Epithelial cell of proximal tubule (primary cell): ENCODE measurements at regions not wholly inside any gene's neighbourhood (a gene's known extent, or its start where the extent isn't known, plus 50 kb on each side); places are given as distances from the start of the nearest gene placed in this dataset.

Experiments
- DNase-seq: peaks from one replicate; pipeline ENCODE4 v3.0.0-alpha.2; 2011; ENCODE audit warnings: low read depth
- H3K4me3 ChIP-seq: 2 replicates; pipeline ENCODE4 v1.5.1; 2011; ENCODE audit warnings: low read depth, mild to moderate bottlenecking, low read length
- TF ChIP-seq, protein P1 (sequence below): conservative IDR thresholded peaks from 2 replicates; pipeline ENCODE4 v1.5.1; 2012; ENCODE audit warnings: low read depth, mild to moderate bottlenecking, low read length

- H3K4me3 ChIP-seq = no peak overlapping the region
- no peak for DNase-seq
- TF ChIP-seq, protein P1, sequence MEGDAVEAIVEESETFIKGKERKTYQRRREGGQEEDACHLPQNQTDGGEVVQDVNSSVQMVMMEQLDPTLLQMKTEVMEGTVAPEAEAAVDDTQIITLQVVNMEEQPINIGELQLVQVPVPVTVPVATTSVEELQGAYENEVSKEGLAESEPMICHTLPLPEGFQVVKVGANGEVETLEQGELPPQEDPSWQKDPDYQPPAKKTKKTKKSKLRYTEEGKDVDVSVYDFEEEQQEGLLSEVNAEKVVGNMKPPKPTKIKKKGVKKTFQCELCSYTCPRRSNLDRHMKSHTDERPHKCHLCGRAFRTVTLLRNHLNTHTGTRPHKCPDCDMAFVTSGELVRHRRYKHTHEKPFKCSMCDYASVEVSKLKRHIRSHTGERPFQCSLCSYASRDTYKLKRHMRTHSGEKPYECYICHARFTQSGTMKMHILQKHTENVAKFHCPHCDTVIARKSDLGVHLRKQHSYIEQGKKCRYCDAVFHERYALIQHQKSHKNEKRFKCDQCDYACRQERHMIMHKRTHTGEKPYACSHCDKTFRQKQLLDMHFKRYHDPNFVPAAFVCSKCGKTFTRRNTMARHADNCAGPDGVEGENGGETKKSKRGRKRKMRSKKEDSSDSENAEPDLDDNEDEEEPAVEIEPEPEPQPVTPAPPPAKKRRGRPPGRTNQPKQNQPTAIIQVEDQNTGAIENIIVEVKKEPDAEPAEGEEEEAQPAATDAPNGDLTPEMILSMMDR = no peak
Observed at GRCh38 chr5:58255970-58256369, 203.9 kb downstream of the PLK2 start.

DNA sequence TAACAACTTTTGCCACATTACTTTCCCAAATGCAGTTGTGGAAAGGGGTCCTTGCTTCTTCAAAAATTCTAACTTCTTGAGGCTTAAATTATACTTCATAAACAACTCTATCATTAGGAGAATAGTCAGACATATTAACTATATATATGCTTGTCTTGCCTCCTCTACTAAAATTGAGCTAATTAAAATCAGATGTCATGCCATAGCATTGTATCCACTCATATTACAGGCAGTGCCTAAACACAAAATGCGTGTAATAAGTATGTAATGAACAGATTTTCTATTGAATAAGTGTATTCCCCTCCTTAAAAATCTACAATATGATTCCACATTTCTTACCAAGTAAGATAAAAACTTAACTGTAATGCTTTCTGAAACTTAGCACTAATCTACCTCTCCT is 204.5 kb downstream of the PLK2 start:
- H3K4me3 ChIP-seq = no peak overlapping the region
- TF ChIP-seq, protein P1 = no peak

GRCh38 chr5:58248221-58248620 is 211.7 kb downstream of the PLK2 start:
- no peak for DNase-seq
- TF ChIP-seq, protein P1 = no peak
- H3K4me3 ChIP-seq = no peak overlapping the region

More for the DNA sequence above, 204.5 kb downstream of the PLK2 start:
- DNase-seq = no peak

- DNase-seq = no peak
- no peak overlapping the region for H3K4me3 ChIP-seq
- TF ChIP-seq, protein P1 = no peak
Observed at GRCh38 chr5:58246461-58246944, 213.4 kb downstream of the PLK2 start.

DNA sequence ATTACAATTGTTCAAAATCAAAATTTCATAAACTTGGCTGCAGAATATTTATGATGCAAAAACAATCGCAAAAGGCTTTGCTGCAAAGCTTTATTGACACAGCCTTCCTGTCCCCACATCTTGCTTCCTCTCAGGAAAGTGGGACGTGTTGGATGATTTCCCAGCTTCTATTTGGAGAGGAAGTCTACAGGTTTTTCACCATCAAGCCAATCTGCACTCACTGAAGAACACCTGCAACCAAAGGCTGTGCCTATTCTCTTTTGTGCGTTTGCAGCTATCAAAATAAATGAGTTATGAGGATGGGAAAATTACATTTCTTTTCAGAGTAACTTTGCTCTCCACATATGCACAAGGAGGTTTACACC is 214.4 kb downstream of the PLK2 start:
- no peak for DNase-seq
- H3K4me3 ChIP-seq = no peak overlapping the region
- TF ChIP-seq, protein P1 = no peak

- no peak for DNase-seq
- H3K4me3 ChIP-seq = no peak overlapping the region
- TF ChIP-seq, protein P1 = no peak
Observed at GRCh38 chr5:58244819-58245475, 214.9 kb downstream of the PLK2 start.

DNA sequence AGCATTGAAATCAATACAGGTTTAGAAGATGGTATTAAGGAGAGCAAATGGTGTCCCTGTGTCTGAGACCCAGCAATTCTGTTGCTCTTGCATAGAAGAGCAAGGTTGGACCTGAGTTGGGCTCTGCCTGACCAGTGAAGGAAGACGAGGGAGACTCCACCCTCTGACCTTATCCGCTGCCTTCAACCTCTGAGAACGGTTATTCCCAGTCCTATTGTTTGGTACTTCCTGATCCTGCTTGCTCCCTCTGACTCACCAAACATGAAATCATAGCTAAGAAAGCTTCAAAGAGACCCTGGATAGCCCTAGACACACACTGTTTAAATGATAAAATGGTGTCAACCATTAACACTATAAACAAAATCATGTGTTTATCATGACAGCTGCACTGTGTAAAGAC is 218.5 kb downstream of the PLK2 start:
- no peak overlapping the region for H3K4me3 ChIP-seq
- DNase-seq = no peak
- TF ChIP-seq, protein P1 = no peak
